Ishikawa (cell line): ENCODE measurements at regions not wholly inside any gene's neighbourhood (a gene's known extent, or its start where the extent isn't known, plus 50 kb on each side); places are given as distances from the start of the nearest gene placed in this dataset.

Source experiments
- CEBPB ChIP-seq: IDR thresholded peaks from 2 replicates; pipeline ENCODE4 v1.6.1; 2012
- EP300 ChIP-seq: IDR thresholded peaks from 2 replicates; pipeline ENCODE4 v1.6.1; 2012; ENCODE audit warnings: borderline replicate concordance
- FOXM1 ChIP-seq: IDR thresholded peaks from 2 replicates; pipeline ENCODE4 v1.6.1; 2012; ENCODE audit warnings: low read depth, borderline replicate concordance
- NFIC ChIP-seq: IDR thresholded peaks from 2 replicates; pipeline ENCODE4 v1.6.1; 2012
- RAD21 ChIP-seq: IDR thresholded peaks from 2 replicates; pipeline ENCODE4 v1.6.1; 2012; ENCODE audit warnings: low read depth
- REST ChIP-seq: IDR thresholded peaks from 2 replicates; pipeline ENCODE4 v1.6.1; 2012; ENCODE audit warnings: low read depth, mild to moderate bottlenecking
- TAF1 ChIP-seq: IDR thresholded peaks from 2 replicates; pipeline ENCODE4 v1.6.1; 2012; ENCODE audit warnings: low read depth, mild to moderate bottlenecking
- TEAD4 ChIP-seq: IDR thresholded peaks from 2 replicates; pipeline ENCODE4 v1.6.1; 2012
- YY1 ChIP-seq: IDR thresholded peaks from 2 replicates; pipeline ENCODE4 v1.6.1; 2012; ENCODE audit warnings: low read depth
- ZBTB7A ChIP-seq: IDR thresholded peaks from 2 replicates; pipeline ENCODE4 v1.6.1; 2012; ENCODE audit warnings: low read depth
- TF ChIP-seq, protein P1 (sequence below): IDR thresholded peaks from 2 replicates; pipeline ENCODE4 v1.6.1; 2012
- TF ChIP-seq, protein P2 (sequence below): IDR thresholded peaks from 2 replicates; pipeline ENCODE4 v1.6.1; 2012

DNA sequence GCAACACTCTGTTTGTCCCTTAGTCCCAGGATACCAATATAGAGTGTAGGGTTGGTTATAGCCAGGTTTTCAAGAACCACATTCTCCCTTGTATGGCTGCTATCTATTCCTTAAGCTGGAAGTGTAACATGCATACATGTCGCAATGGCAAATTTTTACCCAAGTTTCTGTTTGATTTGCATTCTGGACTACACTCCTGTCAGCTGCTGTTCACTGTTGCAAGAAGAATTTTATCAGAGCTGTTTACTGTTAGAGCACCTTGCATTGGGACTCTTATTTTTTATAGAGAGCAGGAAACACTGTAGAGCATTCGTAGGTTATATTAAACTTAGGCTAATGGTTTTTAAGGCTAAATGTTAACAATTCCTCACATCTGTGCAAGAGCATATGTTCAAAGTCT lies 376.0 kb upstream of the LRFN5 start:
- TF ChIP-seq YY1 (no peak), REST (no peak), NFIC (no peak), RAD21 (no peak), TAF1 (no peak), CEBPB (no peak), TEAD4 (no peak), EP300 (no peak), ZBTB7A (no peak), FOXM1 (no peak)
- TF ChIP-seq, protein P1, sequence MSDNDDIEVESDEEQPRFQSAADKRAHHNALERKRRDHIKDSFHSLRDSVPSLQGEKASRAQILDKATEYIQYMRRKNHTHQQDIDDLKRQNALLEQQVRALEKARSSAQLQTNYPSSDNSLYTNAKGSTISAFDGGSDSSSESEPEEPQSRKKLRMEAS, result no peak
- TF ChIP-seq, protein P2, sequence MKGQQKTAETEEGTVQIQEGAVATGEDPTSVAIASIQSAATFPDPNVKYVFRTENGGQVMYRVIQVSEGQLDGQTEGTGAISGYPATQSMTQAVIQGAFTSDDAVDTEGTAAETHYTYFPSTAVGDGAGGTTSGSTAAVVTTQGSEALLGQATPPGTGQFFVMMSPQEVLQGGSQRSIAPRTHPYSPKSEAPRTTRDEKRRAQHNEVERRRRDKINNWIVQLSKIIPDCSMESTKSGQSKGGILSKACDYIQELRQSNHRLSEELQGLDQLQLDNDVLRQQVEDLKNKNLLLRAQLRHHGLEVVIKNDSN, result no peak
